ENCODE measurements at regions not wholly inside any gene's neighbourhood (a gene's known extent, or its start where the extent isn't known, plus 50 kb on each side); places are given as distances from the start of the nearest gene placed in this dataset.
"Not testable (repeated sequence)": the region's sequence is repeated elsewhere in the genome, so short reads cannot be mapped to it uniquely, and the experiment has no call there.

DNA sequence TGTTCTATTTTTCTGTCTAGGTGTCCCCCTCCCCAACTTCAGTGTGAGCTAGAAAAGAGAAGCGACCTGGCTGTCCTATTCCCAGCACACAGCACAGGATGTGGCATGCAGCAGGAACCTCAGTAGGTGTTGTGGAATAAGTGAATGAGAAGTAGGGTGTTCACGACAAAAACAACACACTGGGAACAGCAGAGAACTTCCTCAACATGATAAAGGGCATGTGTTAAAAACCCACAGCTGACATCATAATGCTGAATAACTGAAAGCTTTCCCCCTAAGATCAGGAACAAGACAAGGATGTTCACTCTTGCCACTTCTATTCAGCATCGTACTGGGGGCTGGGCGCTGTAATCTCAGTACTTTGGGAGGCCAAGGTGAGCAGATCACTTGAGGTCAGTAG lies 155.6 kb upstream of the ZNF618 start:
- Mint-ChIP-seq H3K9me3 (peaks cover 2 to 24% (median 15%) of the 10 kb centered on the region in 7 donors), H3K4me3 (no peak overlapping the region), H3K36me3 (peaks cover 0 to 9% of the 10 kb centered on the region in 2 donors), H3K4me1 (no peaks in the 10 kb centered on the region), H3K27ac (no peak overlapping the region), H3K27me3 (peaks cover 16 to 27% (median 25%) of the 10 kb centered on the region in 3 donors)
- DNase-seq (no peak), ATAC-seq (ENCODE audit: low read depth in 2 of 2) (no peak)

DNA sequence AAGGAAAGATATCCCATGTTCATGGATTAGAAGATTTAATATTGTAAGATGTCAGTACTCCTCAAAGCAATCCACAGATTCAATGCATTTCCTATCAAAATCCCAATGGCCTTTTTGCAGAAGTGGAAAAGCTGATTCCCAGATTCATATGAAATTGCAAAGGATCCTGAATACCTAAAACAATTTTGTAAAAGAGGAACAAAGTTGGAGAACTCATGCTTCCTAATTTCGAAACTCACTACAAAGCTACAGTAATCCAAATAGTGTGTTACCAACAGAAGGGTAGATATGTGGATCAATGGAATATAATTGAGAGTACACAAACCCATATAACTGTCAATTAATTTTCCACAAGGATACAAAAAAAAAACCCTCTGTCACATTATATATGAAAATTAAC lies 154.3 kb upstream of the ZNF618 start:
- Mint-ChIP-seq H3K36me3 (no peaks in the 10 kb centered on the region), H3K4me3 (no peak overlapping the region)
- no peak for ATAC-seq (ENCODE audit: low read depth in 2 of 2)

DNA sequence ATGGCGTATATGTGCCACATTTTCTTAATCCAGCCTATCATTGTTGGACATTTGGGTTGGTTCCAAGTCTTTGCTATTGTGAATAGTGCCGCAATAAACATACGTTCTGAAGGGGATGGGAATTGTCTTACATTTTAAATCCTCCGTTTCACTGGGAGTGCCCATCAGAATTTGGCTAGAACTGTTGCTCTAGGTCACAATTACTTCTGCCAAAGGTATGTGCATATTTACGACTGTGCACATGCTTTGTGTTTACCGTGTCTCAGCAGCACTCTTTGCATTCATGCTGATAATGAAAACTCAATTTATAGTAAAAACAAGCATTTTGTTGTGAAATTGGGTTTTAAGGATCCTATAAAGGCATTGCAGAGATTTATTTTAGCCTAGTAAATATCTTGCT lies 151.9 kb upstream of the ZNF618 start:
- ATAC-seq (ENCODE audit: low read depth in 2 of 2): no peak
- H3K36me3 Mint-ChIP-seq: peaks cover 0 to 7% of the 10 kb centered on the region in 2 donors
- DNase-seq: no peak
- no peaks in the 10 kb centered on the region for H3K4me1 Mint-ChIP-seq
- H3K27ac Mint-ChIP-seq: no peak overlapping the region
- H3K9me3 Mint-ChIP-seq: peaks cover 0 to 17% (median 8%) of the 10 kb centered on the region in 7 donors
- peaks cover 12 to 17% (median 15%) of the 10 kb centered on the region in 3 donors for H3K27me3 Mint-ChIP-seq
- no peak overlapping the region for H3K4me3 Mint-ChIP-seq

More for the DNA sequence above, 154.3 kb upstream of the ZNF618 start:
- Mint-ChIP-seq H3K9me3 (peaks cover 0 to 13% (median 6%) of the 10 kb centered on the region in 7 donors), H3K27me3 (peaks cover 16 to 27% (median 26%) of the 10 kb centered on the region in 3 donors), H3K4me1 (no peaks in the 10 kb centered on the region), H3K27ac (no peak overlapping the region)
- DNase-seq: no peak

DNA sequence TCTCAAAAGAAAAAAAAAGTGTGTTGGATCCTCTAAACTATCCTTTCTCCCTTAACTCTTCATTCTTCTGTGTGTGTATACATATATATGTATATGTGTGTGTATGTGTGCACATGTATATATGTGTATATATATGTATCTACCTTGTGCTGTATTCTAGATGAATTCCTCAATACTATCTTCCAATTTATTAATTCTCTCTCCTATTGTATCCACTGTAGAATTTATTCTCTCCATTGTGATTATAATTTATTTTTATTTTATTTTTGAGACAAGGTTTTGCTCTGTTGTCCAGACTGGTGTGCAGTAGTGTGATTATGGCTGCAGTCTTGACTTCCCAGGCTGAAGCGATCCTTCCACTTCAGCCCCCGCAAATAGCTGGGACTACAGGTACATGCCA lies 147.1 kb upstream of the ZNF618 start:
- H3K4me1 Mint-ChIP-seq: no peaks in the 10 kb centered on the region
- H3K27ac Mint-ChIP-seq: no peak overlapping the region
- H3K4me3 Mint-ChIP-seq: no peak overlapping the region
- DNase-seq (no peak), ATAC-seq (ENCODE audit: low read depth in 2 of 2) (no peak)
- H3K9me3 Mint-ChIP-seq: peaks cover 4 to 39% (median 21%) of the 10 kb centered on the region in 7 donors
- H3K36me3 Mint-ChIP-seq: peaks cover 7 to 8% of the 10 kb centered on the region in 2 donors
- peaks cover 10 to 36% (median 13%) of the 10 kb centered on the region in 3 donors for H3K27me3 Mint-ChIP-seq

DNA sequence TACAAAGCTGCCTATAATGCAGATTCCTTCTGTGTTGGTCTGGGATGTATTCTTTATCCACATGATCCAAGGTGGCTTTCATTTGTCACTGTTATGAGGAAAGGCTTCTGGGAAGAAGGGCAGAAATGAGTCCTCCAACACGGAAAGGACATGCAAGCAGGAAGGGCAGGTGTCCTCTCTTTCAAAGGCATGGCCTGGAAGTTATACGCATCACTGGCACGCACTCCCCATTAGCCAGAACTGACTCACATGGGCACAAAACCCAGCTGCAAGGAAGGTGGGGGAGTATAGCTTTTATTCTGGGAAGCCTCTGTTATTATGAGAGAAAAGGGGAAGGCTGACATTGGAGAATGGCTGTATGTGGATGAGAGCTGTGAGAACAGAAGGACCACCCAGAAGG lies 141.3 kb upstream of the ZNF618 start:
- peaks cover 24 to 59% (median 27%) of the 10 kb centered on the region in 3 donors for H3K27me3 Mint-ChIP-seq
- H3K4me3 Mint-ChIP-seq: no peak overlapping the region
- H3K36me3 Mint-ChIP-seq: peaks cover 6 to 8% of the 10 kb centered on the region in 2 donors
- peaks cover 0 to 8% (median 0%) of the 10 kb centered on the region in 3 donors for H3K4me1 Mint-ChIP-seq
- H3K9me3 Mint-ChIP-seq: peaks cover 4 to 28% (median 21%) of the 10 kb centered on the region in 7 donors
- DNase-seq: no peak
- no peak for ATAC-seq (ENCODE audit: low read depth in 2 of 2)
- H3K27ac Mint-ChIP-seq: peak overlapping the region in 1 of 6 donors; percentile 45

DNA sequence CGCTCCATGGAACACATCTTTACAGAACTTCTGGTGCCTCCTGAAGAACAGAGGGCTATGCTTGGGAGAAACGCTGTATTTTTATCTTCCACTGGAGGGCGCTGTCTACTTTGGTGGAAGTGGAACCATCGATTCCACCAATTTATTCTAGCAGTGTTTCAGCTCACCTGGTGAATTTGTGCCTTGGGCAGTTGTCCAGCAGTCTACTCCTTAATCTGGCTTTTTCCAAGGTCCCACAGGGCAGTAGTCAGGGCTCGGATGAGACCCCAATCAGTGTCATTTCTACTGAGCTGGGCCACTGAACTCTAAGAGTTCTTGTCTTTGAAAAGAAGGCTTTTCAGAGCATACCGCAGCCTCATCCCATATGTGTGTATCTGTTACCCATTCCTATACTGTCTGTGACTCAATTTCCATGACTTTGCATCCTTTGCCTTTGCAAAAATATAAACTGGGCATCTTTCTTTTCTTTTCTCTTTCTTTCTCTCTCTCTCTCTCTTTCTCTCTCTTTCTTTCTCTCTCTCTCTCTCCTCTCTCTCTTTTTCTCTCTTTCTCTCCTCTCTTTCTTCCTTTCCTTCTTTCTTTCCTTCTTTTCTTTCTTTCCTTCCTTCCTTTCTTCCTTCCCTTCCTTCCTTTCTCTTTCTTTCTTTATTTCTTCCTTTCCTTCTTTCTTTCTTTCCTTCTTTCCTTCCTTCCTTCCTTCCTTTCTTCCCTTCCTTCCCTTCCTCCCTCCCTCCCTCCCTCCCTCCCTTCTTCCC lies 138.4 kb upstream of the ZNF618 start:
- DNase-seq (peak; percentile 21), ATAC-seq (ENCODE audit: low read depth in 2 of 2) (peak in 1 of 2 donors; percentile 20)
- H3K4me3 Mint-ChIP-seq: peak overlapping the region in 1 of 8 donors; percentile 70
- peaks cover 26 to 56% (median 39%) of the 10 kb centered on the region in 3 donors for H3K27me3 Mint-ChIP-seq
- H3K27ac Mint-ChIP-seq: peak overlapping the region in 1 of 6 donors; percentile 65
- peaks cover 0 to 10% (median 7%) of the 10 kb centered on the region in 7 donors for H3K9me3 Mint-ChIP-seq
- H3K36me3 Mint-ChIP-seq: peaks cover 4 to 17% of the 10 kb centered on the region in 2 donors
- H3K4me1 Mint-ChIP-seq: peaks cover 2 to 13% (median 5%) of the 10 kb centered on the region in 3 donors

DNA sequence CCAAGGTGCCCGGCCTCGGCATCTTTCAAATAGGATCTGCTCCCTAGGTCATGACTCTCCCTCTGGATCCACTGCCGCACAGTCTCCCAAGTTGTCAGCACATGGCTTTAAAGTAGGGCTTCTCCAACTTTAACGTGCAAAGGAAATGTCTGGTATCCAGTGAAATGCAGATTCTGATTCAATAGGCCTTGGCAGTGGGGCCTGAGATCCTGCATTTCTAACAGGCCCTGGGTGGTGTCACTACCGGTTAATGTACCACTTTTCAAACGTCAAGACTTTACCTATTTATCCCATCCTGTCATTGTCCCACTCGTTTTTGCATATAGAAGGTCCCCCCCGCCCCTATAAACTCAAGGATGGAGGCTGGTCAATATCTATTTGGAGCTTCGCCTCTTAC lies 137.6 kb upstream of the ZNF618 start:
- H3K27ac Mint-ChIP-seq: no peak overlapping the region
- peaks cover 0 to 9% (median 5%) of the 10 kb centered on the region in 7 donors for H3K9me3 Mint-ChIP-seq
- H3K27me3 Mint-ChIP-seq: peaks cover 23 to 56% (median 39%) of the 10 kb centered on the region in 3 donors
- no peak for DNase-seq
- peaks cover 2 to 17% of the 10 kb centered on the region in 2 donors for H3K36me3 Mint-ChIP-seq
- peak overlapping the region in 1 of 8 donors; percentile 40 for H3K4me3 Mint-ChIP-seq
- peaks cover 2 to 13% (median 5%) of the 10 kb centered on the region in 3 donors for H3K4me1 Mint-ChIP-seq
- peak in 1 of 2 donors; percentile 8 for ATAC-seq (ENCODE audit: low read depth in 2 of 2)

DNA sequence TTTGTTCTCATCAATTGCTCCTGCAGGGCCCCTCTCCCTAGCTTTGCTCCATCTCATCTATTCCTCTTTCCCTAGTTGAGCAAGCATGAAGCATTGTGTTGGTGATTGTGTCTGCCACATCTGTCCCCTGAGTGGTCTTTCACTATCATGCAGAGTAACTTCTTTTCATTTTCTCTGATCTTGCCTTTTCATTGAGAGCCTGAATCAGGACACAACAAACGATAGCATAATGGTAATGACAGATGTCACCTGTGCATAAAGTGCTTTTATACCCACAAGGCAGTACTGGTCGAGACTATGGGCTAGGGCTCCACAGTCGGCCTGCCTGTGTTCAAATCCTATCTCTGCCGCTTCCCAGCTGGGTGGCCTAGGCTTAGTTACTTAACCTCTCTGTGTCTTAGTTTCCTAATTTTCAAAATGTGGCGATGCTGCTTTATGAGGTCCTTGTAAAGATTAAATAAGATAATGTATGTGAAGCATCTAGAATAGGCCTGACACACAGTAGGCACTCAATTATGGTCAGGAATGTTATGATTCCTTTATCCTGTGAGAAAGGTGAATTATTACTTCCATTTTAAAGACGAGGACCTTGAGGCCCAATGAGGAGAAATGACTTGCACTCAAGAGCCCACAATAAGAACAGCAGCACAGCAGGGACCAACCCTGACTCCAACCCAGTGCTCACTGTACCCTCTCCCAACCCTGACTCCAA lies 137.1 kb upstream of the ZNF618 start:
- Mint-ChIP-seq H3K27ac (peak overlapping the region in 4 of 6 donors; percentile 26 to 91 (median 74)), H3K4me3 (peak overlapping the region in 1 of 8 donors; percentile 40), H3K9me3 (peaks cover 0 to 9% (median 5%) of the 10 kb centered on the region in 7 donors), H3K4me1 (peaks cover 2 to 13% (median 5%) of the 10 kb centered on the region in 3 donors), H3K36me3 (peaks cover 0 to 16% of the 10 kb centered on the region in 2 donors), H3K27me3 (peaks cover 22 to 54% (median 37%) of the 10 kb centered on the region in 3 donors)
- ATAC-seq (ENCODE audit: low read depth in 2 of 2) (peak; percentile 56 to 60), DNase-seq (peak; percentile 36)

DNA sequence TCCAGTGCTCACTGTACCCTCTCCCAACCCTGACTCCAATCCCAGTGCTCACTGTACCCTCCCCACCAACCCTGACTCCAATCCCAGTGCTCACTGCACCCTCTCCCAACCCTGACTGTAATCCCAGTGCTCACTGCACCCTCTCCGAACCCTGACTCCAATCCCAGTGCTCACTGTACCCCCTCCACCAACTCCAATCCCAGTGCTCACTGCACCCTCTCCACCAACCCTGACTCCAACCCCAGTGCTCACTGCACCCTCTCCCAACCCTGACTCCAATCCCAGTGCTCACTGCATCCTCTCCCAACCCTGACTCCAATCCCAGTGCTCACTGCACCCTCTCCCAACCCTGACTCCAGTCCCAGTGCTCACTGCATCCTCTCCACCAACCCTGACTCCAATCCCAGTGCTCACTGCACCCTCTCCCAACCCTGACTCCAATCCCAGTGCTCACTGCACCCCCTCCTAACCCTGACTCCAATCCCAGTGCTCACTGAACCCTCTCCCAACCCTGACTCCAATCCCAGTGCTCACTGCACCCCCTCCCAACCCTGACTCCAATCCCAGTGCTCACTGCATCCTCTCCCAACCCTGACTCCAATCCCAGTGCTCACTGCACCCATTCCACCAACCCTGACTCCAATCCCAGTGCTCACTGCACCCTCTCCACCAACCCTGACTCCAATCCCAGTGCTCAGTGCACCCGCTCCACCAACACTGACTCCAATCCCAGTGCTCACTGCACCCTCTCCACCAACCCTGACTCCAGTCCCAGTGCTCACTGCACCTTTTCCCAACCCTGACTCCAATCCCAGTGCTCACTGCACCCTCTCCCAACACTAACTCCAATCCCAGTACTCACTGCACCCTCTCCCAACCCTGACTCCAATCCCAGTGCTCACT lies 136.3 kb upstream of the ZNF618 start:
- not testable (repeated sequence) for H3K4me3 Mint-ChIP-seq; H3K9me3 Mint-ChIP-seq; DNase-seq; H3K36me3 Mint-ChIP-seq; ATAC-seq (ENCODE audit: low read depth in 2 of 2)
- Mint-ChIP-seq H3K27ac (peak overlapping the region in 4 of 6 donors; percentile 26 to 99 (median 75)), H3K4me1 (peaks cover 2 to 13% (median 5%) of the 10 kb centered on the region in 3 donors), H3K27me3 (peaks cover 19 to 46% (median 31%) of the 10 kb centered on the region in 3 donors)

DNA sequence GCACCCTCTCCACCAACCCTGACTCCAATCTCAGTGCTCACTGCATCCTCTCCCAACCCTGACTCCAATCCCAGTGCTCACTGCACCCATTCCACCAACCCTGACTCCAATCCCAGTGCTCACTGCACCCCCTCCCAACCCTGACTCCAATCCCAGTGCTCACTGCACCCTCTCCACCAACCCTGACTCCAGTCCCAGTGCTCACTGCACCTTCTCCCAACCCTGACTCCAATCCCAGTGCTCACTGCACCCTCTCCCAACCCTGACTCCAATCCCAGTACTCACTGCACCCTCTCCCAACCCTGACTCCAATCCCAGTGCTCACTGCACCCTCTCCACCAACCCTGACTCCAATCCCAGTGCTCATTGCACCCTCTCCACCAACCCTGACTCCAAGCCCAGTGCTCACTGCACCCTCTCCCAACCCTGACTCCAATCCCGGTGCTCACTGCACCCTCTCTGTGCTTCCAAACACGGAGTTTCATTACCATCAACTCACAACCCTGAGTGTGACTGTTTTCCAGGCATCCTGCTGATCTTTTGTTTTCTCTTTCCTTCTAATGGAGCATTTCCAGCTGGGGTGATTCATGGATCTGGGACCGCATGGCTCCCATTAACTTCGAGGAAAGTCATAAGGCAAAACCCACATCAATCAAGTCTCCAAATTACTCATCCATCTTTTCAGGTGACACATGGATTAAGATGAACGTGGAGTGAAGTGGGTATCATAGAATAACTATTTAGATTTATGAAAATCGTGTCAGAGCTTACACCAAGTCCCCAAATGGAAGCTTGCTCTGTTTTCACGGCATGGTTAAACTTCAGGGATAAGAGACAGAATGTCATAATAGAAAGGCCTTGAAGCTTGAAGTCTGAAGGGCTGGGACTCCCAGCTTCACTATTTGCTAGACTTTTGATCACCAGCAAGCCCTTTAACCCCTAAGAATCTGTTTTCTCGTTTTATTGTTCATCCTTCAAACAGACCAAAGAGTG lies 135.3 kb upstream of the ZNF618 start:
- peak in 1 of 2 donors; percentile 39 for ATAC-seq (ENCODE audit: low read depth in 2 of 2)
- Mint-ChIP-seq H3K4me3 (peak overlapping the region in 2 of 8 donors; percentile 35 to 72), H3K27ac (peak overlapping the region in 3 of 6 donors; percentile 82 to 99 (median 96)), H3K4me1 (peaks cover 2 to 13% (median 5%) of the 10 kb centered on the region in 3 donors), H3K27me3 (peaks cover 23 to 51% (median 38%) of the 10 kb centered on the region in 3 donors)
- not testable (repeated sequence) for H3K9me3 Mint-ChIP-seq, DNase-seq, H3K36me3 Mint-ChIP-seq

DNA sequence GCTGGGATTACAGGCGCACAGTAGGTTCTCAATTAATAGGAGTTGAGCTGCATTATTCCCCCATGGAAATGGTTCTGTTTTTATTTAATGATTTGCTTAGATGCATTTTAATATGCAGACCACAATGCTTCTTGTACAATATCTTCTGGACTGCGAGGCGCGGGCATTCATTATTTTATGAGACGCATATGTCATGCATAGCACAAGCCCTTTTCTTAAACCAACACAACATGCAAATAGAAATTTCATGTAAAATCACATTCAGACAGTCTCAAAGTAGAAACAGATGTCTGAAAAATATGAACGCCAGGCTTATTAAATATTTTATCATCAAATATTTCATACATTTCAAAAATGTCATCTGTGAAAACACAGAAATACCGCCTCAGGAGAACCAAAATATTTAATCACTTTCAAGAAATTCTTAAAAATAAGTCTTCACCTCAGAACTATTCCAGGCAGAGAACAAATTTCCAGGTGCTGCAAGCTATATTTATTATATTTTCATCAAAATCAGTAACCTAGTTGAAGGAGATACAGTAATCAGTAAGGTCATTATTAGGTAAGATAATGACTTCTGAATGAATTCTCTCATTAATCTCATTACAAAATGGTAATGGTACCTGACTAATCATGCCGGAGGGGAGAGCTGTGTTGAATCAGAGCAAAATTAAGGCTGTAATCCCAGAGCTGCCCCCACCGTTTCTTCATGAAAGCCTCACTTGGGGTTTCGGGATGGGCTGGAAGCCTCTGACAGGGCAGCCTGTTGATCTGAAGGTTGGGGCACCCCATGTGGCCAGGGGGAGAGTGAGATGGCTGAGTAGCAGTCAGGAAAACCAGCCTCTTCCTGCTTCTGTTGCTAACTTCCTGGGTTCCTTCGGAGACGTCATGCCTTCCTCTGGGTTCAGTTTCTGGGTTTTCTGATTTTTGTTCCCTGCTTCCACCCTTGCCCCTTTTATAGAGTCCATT lies 133.9 kb upstream of the ZNF618 start:
- H3K9me3 Mint-ChIP-seq: peaks cover 3 to 10% (median 6%) of the 10 kb centered on the region in 7 donors
- peaks cover 30 to 57% (median 45%) of the 10 kb centered on the region in 3 donors for H3K27me3 Mint-ChIP-seq
- no peak overlapping the region for H3K4me3 Mint-ChIP-seq
- peaks cover 0 to 9% of the 10 kb centered on the region in 2 donors for H3K36me3 Mint-ChIP-seq
- DNase-seq (no peak), ATAC-seq (ENCODE audit: low read depth in 2 of 2) (peak in 1 of 2 donors; percentile 14)
- H3K27ac Mint-ChIP-seq: peak overlapping the region in 1 of 6 donors; percentile 21
- peaks cover 2 to 13% (median 5%) of the 10 kb centered on the region in 3 donors for H3K4me1 Mint-ChIP-seq
